K562 (cell line): ENCODE measurements at regions not wholly inside any gene's neighbourhood (a gene's known extent, or its start where the extent isn't known, plus 50 kb on each side); places are given as distances from the start of the nearest gene placed in this dataset.

Experiments used
- CBX3 ChIP-seq, 2 experiments: IDR thresholded peaks; 1 replicate in 1 of 2; 2 replicates in 1 of 2; pipeline ENCODE4 v1.6.1; 2012; ENCODE audit warnings: inconsistent platforms in 2 of 2, low read length in 2 of 2, borderline replicate concordance in 1 of 2, control low read depth in 1 of 2
- POLR2A ChIP-seq: fragments of 450-650 bp; conservative IDR thresholded peaks from 2 replicates; pipeline ENCODE4 v1.6.1; 2016
- SIN3B ChIP-seq: fragments of 450-650 bp; IDR thresholded peaks from 2 replicates; pipeline ENCODE4 v1.6.1; 2017; ENCODE audit warnings: low read depth, mild to moderate bottlenecking, moderate library complexity
- SMAD2 ChIP-seq: fragments of 150-350 bp; IDR thresholded peaks from 2 replicates; pipeline ENCODE4 v1.6.1; 2014; ENCODE audit warnings: low read depth, mild to moderate bottlenecking, low read length
- ZBTB7A ChIP-seq: IDR thresholded peaks from 2 replicates; pipeline ENCODE4 v1.6.1; 2011; ENCODE audit warnings: low read depth, mild to moderate bottlenecking, low read length, moderate library complexity, borderline replicate concordance; ENCODE audit not compliant: control insufficient read depth
- ZZZ3 ChIP-seq: fragments of 450-650 bp; IDR thresholded peaks from 2 replicates; pipeline ENCODE4 v1.6.1; 2016; ENCODE audit warnings: antibody characterized with exemption, mild to moderate bottlenecking, moderate library complexity

DNA sequence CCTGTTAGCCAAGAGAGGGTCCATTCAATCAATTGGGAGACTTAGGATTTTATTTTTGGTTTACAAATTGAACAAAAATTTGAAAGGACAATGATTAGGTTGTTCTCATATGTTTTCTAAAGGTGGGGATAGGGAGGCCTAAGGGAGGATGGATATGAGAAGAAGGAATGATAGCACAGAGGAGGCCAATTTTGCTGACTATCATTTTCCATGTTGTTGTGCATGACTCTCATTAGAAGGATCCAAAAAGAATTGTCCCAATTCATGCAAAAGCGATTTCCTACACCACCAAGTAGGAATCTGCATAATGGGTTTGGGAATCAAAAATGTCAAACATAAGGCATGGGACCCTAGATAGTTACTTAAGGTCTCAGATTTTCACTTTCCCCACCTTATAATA is 524.8 kb downstream of the KIF2B start:
- TF ChIP-seq CBX3 (IDR thresholded peaks at IDR 0.05; ENCODE audit: borderline replicate concordance in 1 of 2, low read length in 2 of 2) = no peak
- TF ChIP-seq POLR2A = no peak
- no peak for TF ChIP-seq SMAD2
- TF ChIP-seq ZBTB7A = no peak
- no peak for TF ChIP-seq SIN3B
- TF ChIP-seq ZZZ3 = no peak
